IMR-90 (cell line): ENCODE measurements at regions not wholly inside any gene's neighbourhood (a gene's known extent, or its start where the extent isn't known, plus 50 kb on each side); places are given as distances from the start of the nearest gene placed in this dataset.

Source experiments
- ATAC-seq: fragments of 200-7000 bp; cut with Tn5 transposase; 2 replicates; pipeline ENCODE4 v1.9.1; 2020; ENCODE audit warnings: low read depth, mild to moderate bottlenecking, moderate library complexity
- BruUV-seq: library from RNA; stranded (reverse); fragments of 400-500 nt; replicated peaks from 2 replicates; lab custom pipeline; 2021; lab: Mats Ljungman, UMichigan
- CTCF ChIA-PET: fragments of 300-600 bp; formaldehyde crosslinking; extraction: SDS; loops from one replicate; lab custom pipeline; 2021; ENCODE audit warnings: antibody characterized with exemption; lab: Yijun Ruan, JAX
- POLR2A ChIA-PET: fragments of 300-600 bp; sonication (Branson Sonifier 250); formaldehyde crosslinking; loops from one replicate; lab custom pipeline; 2022; ENCODE audit warnings: antibody characterized with exemption; ENCODE audit not compliant: unreplicated experiment; lab: Charles Lee
- DNase-seq: peaks from one replicate; pipeline ENCODE4 v3.0.0; 2013
- H2AFZ ChIP-seq: replicated peaks from 2 replicates; pipeline ENCODE3; 2013; ENCODE audit warnings: low read length, mild to moderate bottlenecking; ENCODE audit not compliant: poor library complexity
- H2AK5ac ChIP-seq: 2 replicates; pipeline ENCODE4 v1.6.1; 2013; ENCODE audit warnings: low read depth, low read length, inconsistent platforms
- H2AK9ac ChIP-seq: replicated peaks from 2 replicates; pipeline ENCODE3; 2013; ENCODE audit warnings: mild to moderate bottlenecking, low read depth, low read length, moderate library complexity; ENCODE audit not compliant: poor library complexity
- H2BK120ac ChIP-seq: 2 replicates; pipeline ENCODE4 v1.6.1; 2013; ENCODE audit warnings: low read depth, low read length, inconsistent platforms
- H2BK15ac ChIP-seq: 3 replicates; pipeline ENCODE4 v1.6.1; 2013; ENCODE audit warnings: low read depth, low read length, inconsistent platforms
- H2BK20ac ChIP-seq: 2 replicates; pipeline ENCODE4 v1.6.1; 2013; ENCODE audit warnings: low read depth, mild to moderate bottlenecking, inconsistent platforms, low read length, moderate library complexity
- H2BK5ac ChIP-seq: 2 replicates; pipeline ENCODE4 v1.6.1; 2013; ENCODE audit warnings: mild to moderate bottlenecking, low read depth, low read length, inconsistent platforms; ENCODE audit not compliant: poor library complexity, severe bottlenecking
- H3K14ac ChIP-seq: replicated peaks from 2 replicates; pipeline ENCODE4 v1.6.1; 2013; ENCODE audit warnings: low read depth, low read length, inconsistent platforms
- H3K18ac ChIP-seq: 2 replicates; pipeline ENCODE4 v1.6.1; 2013; ENCODE audit warnings: low read depth, low read length, control low read depth
- H3K23ac ChIP-seq: 2 replicates; pipeline ENCODE4 v1.6.1; 2013; ENCODE audit warnings: low read depth, low read length, inconsistent platforms
- H3K27ac ChIP-seq: 2 replicates; pipeline ENCODE4 v1.5.1; 2013; ENCODE audit warnings: mild to moderate bottlenecking, control low read depth, low read length; ENCODE audit not compliant: insufficient read depth
- H3K27me3 ChIP-seq: 2 replicates; pipeline ENCODE4 v1.6.1; 2013; ENCODE audit warnings: low read length; ENCODE audit not compliant: control insufficient read depth, insufficient read depth
- H3K36me3 ChIP-seq: 2 replicates; pipeline ENCODE4 v1.6.1; 2013; ENCODE audit warnings: low read length, mixed read lengths; ENCODE audit not compliant: control insufficient read depth, insufficient read depth
- H3K4ac ChIP-seq: 2 replicates; pipeline ENCODE4 v1.6.1; 2013; ENCODE audit warnings: low read depth, low read length, inconsistent platforms
- H3K4me1 ChIP-seq: 2 replicates; pipeline ENCODE4 v1.6.1; 2013; ENCODE audit warnings: low read length, mixed read lengths; ENCODE audit not compliant: control insufficient read depth, insufficient read depth
- H3K4me2 ChIP-seq: 2 replicates; pipeline ENCODE4 v1.6.1; 2013; ENCODE audit warnings: low read depth, mild to moderate bottlenecking, control low read depth, low read length, moderate library complexity
- H3K4me3 ChIP-seq: 2 replicates; pipeline ENCODE4 v1.5.1; 2013; ENCODE audit warnings: low read depth, mild to moderate bottlenecking, control low read depth, low read length, moderate library complexity; ENCODE audit not compliant: insufficient read depth
- H3K56ac ChIP-seq: 2 replicates; pipeline ENCODE4 v1.6.1; 2013; ENCODE audit warnings: low read length, inconsistent platforms; ENCODE audit not compliant: insufficient read depth; ENCODE audit errors: extremely low read depth
- H3K79me1 ChIP-seq, 2 experiments: 2 replicates each; pipeline ENCODE4 v1.6.1; 2013; ENCODE audit warnings: low read length in 2 of 2, inconsistent platforms in 1 of 2, low read depth in 1 of 2
- H3K9ac ChIP-seq: 2 replicates; pipeline ENCODE4 v1.6.1; 2013; ENCODE audit warnings: low read depth, low read length, control low read depth
- H3K9me1 ChIP-seq: 2 replicates; pipeline ENCODE4 v1.6.1; 2013; ENCODE audit warnings: low read length, inconsistent platforms; ENCODE audit not compliant: insufficient read depth
- H3K9me3 ChIP-seq: 2 replicates; pipeline ENCODE4 v1.6.1; 2013; ENCODE audit warnings: low read length; ENCODE audit not compliant: control insufficient read depth, insufficient read depth
- H4K20me1 ChIP-seq: 2 replicates; pipeline ENCODE4 v1.6.1; 2013; ENCODE audit warnings: low read length, inconsistent platforms; ENCODE audit not compliant: insufficient read depth
- H4K5ac ChIP-seq: 2 replicates; pipeline ENCODE4 v1.6.1; 2013; ENCODE audit warnings: mild to moderate bottlenecking, low read depth, low read length, control low read depth
- H4K8ac ChIP-seq, 2 experiments: 2 replicates each; pipeline ENCODE4 v1.6.1; 2013; ENCODE audit warnings: low read depth in 2 of 2, low read length in 2 of 2, control low read depth in 1 of 2, inconsistent platforms in 1 of 2
- H4K91ac ChIP-seq: 2 replicates; pipeline ENCODE4 v1.6.1; 2013; ENCODE audit warnings: low read depth, low read length, inconsistent platforms; ENCODE audit not compliant: insufficient read depth
- BHLHE40 ChIP-seq: fragments of 150-350 bp; IDR thresholded peaks from 2 replicates; pipeline ENCODE4 v1.6.1; 2016; ENCODE audit warnings: mild to moderate bottlenecking, low read depth, low read length
- CEBPB ChIP-seq: IDR thresholded peaks from 2 replicates; pipeline ENCODE4 v1.6.1; 2012; ENCODE audit warnings: low read depth, low read length, improper control_type of control experiment
- FOS ChIP-seq: fragments of 150-350 bp; IDR thresholded peaks from 2 replicates; pipeline ENCODE4 v1.6.1; 2016; ENCODE audit warnings: low read depth, low read length
- MAZ ChIP-seq: IDR thresholded peaks from 2 replicates; pipeline ENCODE4 v1.6.1; 2012; ENCODE audit warnings: low read depth, mild to moderate bottlenecking, low read length, improper control_type of control experiment, moderate library complexity, borderline replicate concordance
- MXI1 ChIP-seq: IDR thresholded peaks from 2 replicates; pipeline ENCODE4 v1.6.1; 2012; ENCODE audit warnings: low read depth, mild to moderate bottlenecking, low read length, moderate library complexity, borderline replicate concordance
- NFE2L2 ChIP-seq: fragments of 150-350 bp; IDR thresholded peaks from 2 replicates; pipeline ENCODE4 v1.6.1; 2016; ENCODE audit warnings: low read depth, mild to moderate bottlenecking, low read length
- RAD21 ChIP-seq: IDR thresholded peaks from 2 replicates; pipeline ENCODE4 v1.6.1; 2012; ENCODE audit warnings: low read length, improper control_type of control experiment
- RCOR1 ChIP-seq: IDR thresholded peaks from 2 replicates; pipeline ENCODE4 v1.6.1; 2012; ENCODE audit warnings: mild to moderate bottlenecking, low read length, improper control_type of control experiment; ENCODE audit not compliant: insufficient replicate concordance
- SMC3 ChIP-seq: fragments of 150-350 bp; IDR thresholded peaks from 2 replicates; pipeline ENCODE4 v1.6.1; 2016; ENCODE audit warnings: low read depth, mild to moderate bottlenecking, antibody characterized with exemption, low read length, moderate library complexity
- WGBS, 2 experiments: methylation state at CpG; one replicate each; pipeline versions ENCODE4 v1.1.5 to v1.1.7; 2013; ENCODE audit warnings: missing lambda C conversion rate in 2 of 2; ENCODE audit not compliant: insufficient read length in 1 of 2; ENCODE audit errors: extremely low coverage in 2 of 2; 5-methylcytosine and 5-hydroxymethylcytosine counted together
- dilution Hi-C: fragments of 300-500 bp; cut with HindIII; formaldehyde crosslinking; loops from one replicate; pipeline ENCODE4 v1.14.3; 2018; ENCODE audit warnings: low sequenced_read_pairs; ENCODE audit not compliant: unreplicated experiment
- in situ Hi-C: fragments of 300-500 bp; cut with MboI; formaldehyde crosslinking; loops from 3 replicates; pipeline ENCODE4 v1.14.3; 2019; ENCODE audit warnings: low sequenced_read_pairs, inconsistent platforms, mixed read lengths
- intact Hi-C: fragments of 100-400 bp; cut with micrococcal nuclease; formaldehyde crosslinking; loops from 2 replicates; pipeline ENCODE4 v1.10.0; 2022

- Histone ChIP-seq H2BK5ac (no peak overlapping the region), H3K9me1 (no peaks in the 10 kb centered on the region), H3K4me3 (no peak overlapping the region), H3K14ac (no peak overlapping the region), H2AK5ac (no peak overlapping the region), H4K5ac (no peak overlapping the region), H3K4me2 (no peak overlapping the region), H3K4ac (no peak overlapping the region), H3K9ac (no peak overlapping the region), H3K36me3 (no peaks in the 10 kb centered on the region), H2AFZ (no peak overlapping the region), H3K23ac (no peak overlapping the region), H3K18ac (no peak overlapping the region), H3K79me1 (no peaks in the 10 kb centered on the region), H3K56ac (no peak overlapping the region), H2BK15ac (no peak overlapping the region), H2BK20ac (no peak overlapping the region), H2BK120ac (no peak overlapping the region), H3K4me1 (no peaks in the 10 kb centered on the region), H2AK9ac (no peak overlapping the region), H3K27ac (no peak overlapping the region), H4K20me1 (no peaks in the 10 kb centered on the region), H4K91ac (no peak overlapping the region), H4K8ac (no peak overlapping the region), H3K27me3 (no peaks in the 10 kb centered on the region), H3K9me3 (no peaks in the 10 kb centered on the region)
- dilution Hi-C loops = no loop called here
- TF ChIP-seq NFE2L2 (no peak), MXI1 (no peak), CEBPB (no peak), SMC3 (no peak), RAD21 (no peak), FOS (no peak), BHLHE40 (no peak), MAZ (no peak), RCOR1 (no peak)
- intact Hi-C loops = no loop called here
- no TSS peak for BruUV-seq
- DNase-seq (peak; percentile 22), ATAC-seq (no peak)
- ChIA-PET CTCF (no interaction called here), POLR2A (no interaction called here)
- in situ Hi-C loops = loop anchor here (10.0 kb wide), 1 partner anchor 65 kb away; no protein-coding TSS in a partner anchor
- no CpG with 5 or more reads among the region's 3 CpGs for WGBS, 2 experiments
These were observed 359.1 kb upstream of the XYLT1 start for GRCh38 chr16:17829811-17830210.
